HEK293 (cell line): ENCODE measurements at regions not wholly inside any gene's neighbourhood (a gene's known extent, or its start where the extent isn't known, plus 50 kb on each side); places are given as distances from the start of the nearest gene placed in this dataset.

Experiments used
- ATF2 ChIP-seq: fragments of 450-650 bp; formaldehyde crosslinking; IDR thresholded peaks from 2 replicates; pipeline ENCODE4 v1.5.1; 2016; ENCODE audit warnings: missing biosample characterization, missing genetic modification characterization, low read depth
- CTCF ChIP-seq: fragments of 450-650 bp; formaldehyde crosslinking; IDR thresholded peaks from 2 replicates; pipeline ENCODE4 v1.5.1; 2016; ENCODE audit warnings: missing biosample characterization, missing genetic modification characterization
- HIC1 ChIP-seq: fragments of 450-650 bp; formaldehyde crosslinking; IDR thresholded peaks from 2 replicates; pipeline ENCODE4 v1.5.1; 2016; ENCODE audit warnings: missing biosample characterization, missing genetic modification characterization
- KLF16 ChIP-seq: fragments of 450-650 bp; formaldehyde crosslinking; IDR thresholded peaks from 2 replicates; pipeline ENCODE4 v1.5.1; 2017; ENCODE audit warnings: missing biosample characterization, missing genetic modification characterization
- REST ChIP-seq: fragments of 450-650 bp; formaldehyde crosslinking; IDR thresholded peaks from 2 replicates; pipeline ENCODE4 v1.5.1; 2016; ENCODE audit warnings: missing biosample characterization, missing genetic modification characterization
- ZFP41 ChIP-seq: fragments of 450-650 bp; formaldehyde crosslinking; IDR thresholded peaks from 2 replicates; pipeline ENCODE4 v1.5.1; 2016; ENCODE audit warnings: missing biosample characterization, missing genetic modification characterization, borderline replicate concordance
- ZNF174 ChIP-seq: fragments of 450-650 bp; formaldehyde crosslinking; IDR thresholded peaks from 2 replicates; pipeline ENCODE4 v1.5.0; 2017; ENCODE audit warnings: missing biosample characterization, mild to moderate bottlenecking, missing genetic modification characterization
- ZNF274 ChIP-seq, 2 experiments: fragments of 200-500 bp in 1 of 2; fragments of 450-650 bp in 1 of 2; sonication (Bioruptor generic) in 1 of 2; formaldehyde crosslinking in 1 of 2; IDR thresholded peaks; 2 replicates each; pipeline versions ENCODE4 v1.5.1 to v1.6.1; 2014 to 2016; ENCODE audit warnings: borderline replicate concordance in 1 of 2, inconsistent platforms in 1 of 2, low read length in 1 of 2, missing biosample characterization in 1 of 2, missing genetic modification characterization in 1 of 2
- ZNF394 ChIP-seq: fragments of 450-650 bp; formaldehyde crosslinking; IDR thresholded peaks from 2 replicates; pipeline ENCODE4 v1.5.1; 2016; ENCODE audit warnings: missing biosample characterization, missing genetic modification characterization, mild to moderate bottlenecking, moderate library complexity, borderline replicate concordance
- ZNF768 ChIP-seq: fragments of 450-650 bp; formaldehyde crosslinking; IDR thresholded peaks from 2 replicates; pipeline ENCODE4 v1.5.1; 2018; ENCODE audit warnings: missing biosample characterization, mild to moderate bottlenecking, missing genetic modification characterization
- ZNF791 ChIP-seq: fragments of 450-650 bp; formaldehyde crosslinking; IDR thresholded peaks from 2 replicates; pipeline ENCODE4 v1.5.1; 2016; ENCODE audit warnings: missing biosample characterization, missing genetic modification characterization
- TF ChIP-seq, protein P1 (sequence below): fragments of 450-650 bp; formaldehyde crosslinking; IDR thresholded peaks from 2 replicates; pipeline ENCODE4 v1.5.1; 2016; ENCODE audit warnings: missing biosample characterization, missing genetic modification characterization, low read depth

DNA sequence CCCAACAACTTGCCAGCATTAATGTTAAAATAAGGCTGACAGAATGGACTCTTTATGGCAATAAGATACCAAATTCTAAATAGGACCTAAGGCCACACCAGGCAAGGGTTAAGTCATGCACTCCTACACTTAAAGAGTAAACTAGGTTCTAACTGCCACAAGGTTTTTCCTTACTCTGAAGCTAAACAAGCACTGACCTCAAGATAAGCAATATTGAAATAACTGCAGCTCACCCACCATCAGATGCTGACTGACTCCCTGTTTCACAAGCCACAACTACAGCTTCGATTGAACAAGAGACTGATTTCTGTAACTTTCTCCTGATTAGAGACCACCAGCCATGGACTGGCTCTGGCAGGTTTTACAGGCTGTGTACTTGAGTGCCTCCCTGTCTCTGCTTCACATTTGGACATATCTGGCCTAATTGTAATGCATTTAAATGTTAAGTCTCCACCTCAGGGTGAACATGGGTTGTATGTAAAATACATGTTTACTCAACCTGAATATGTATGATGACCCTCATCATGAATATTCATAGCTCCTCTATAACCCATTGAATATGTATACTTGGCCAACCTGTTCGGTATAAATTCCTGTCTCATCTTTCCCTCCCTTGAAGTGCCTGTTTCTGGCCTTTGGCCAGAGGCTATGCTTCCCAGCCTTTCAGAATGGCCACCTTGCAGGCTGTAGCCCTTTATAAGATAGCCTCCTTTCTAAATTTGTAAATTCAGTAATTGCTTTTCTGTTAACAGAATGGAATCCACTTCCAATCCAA, 70.5 kb upstream of the DAAM1 start:
- TF ChIP-seq HIC1 (no peak), ZNF791 (tag by site-specific recombination) (no peak), ZNF174 (tag by site-specific recombination) (no peak), CTCF (tag by site-specific recombination) (no peak), ZNF274 (IDR thresholded peaks at IDR 0.05; ENCODE audit: low read length) (no peak), ZNF274 (tag by site-specific recombination; IDR thresholded peaks at IDR 0.05; ENCODE audit: borderline replicate concordance) (no peak), ATF2 (tag by site-specific recombination) (no peak), ZNF768 (no peak), ZFP41 (no peak), KLF16 (tag by site-specific recombination) (no peak), ZNF394 (tag by site-specific recombination) (no peak), REST (no peak)
- TF ChIP-seq, protein P1, sequence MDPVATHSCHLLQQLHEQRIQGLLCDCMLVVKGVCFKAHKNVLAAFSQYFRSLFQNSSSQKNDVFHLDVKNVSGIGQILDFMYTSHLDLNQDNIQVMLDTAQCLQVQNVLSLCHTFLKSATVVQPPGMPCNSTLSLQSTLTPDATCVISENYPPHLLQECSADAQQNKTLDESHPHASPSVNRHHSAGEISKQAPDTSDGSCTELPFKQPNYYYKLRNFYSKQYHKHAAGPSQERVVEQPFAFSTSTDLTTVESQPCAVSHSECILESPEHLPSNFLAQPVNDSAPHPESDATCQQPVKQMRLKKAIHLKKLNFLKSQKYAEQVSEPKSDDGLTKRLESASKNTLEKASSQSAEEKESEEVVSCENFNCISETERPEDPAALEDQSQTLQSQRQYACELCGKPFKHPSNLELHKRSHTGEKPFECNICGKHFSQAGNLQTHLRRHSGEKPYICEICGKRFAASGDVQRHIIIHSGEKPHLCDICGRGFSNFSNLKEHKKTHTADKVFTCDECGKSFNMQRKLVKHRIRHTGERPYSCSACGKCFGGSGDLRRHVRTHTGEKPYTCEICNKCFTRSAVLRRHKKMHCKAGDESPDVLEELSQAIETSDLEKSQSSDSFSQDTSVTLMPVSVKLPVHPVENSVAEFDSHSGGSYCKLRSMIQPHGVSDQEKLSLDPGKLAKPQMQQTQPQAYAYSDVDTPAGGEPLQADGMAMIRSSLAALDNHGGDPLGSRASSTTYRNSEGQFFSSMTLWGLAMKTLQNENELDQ: no peak
